HCT116 (cell line): ENCODE measurements at regions not wholly inside any gene's neighbourhood (a gene's known extent, or its start where the extent isn't known, plus 50 kb on each side); places are given as distances from the start of the nearest gene placed in this dataset.

ENCODE experiments used
- ATAC-seq: fragments of 200-7000 bp; cut with Tn5 transposase; 2 replicates; pipeline ENCODE4 v1.9.1; 2020; ENCODE audit warnings: mild to moderate bottlenecking, moderate library complexity
- BruUV-seq: library from RNA; stranded (reverse); fragments of 400-500 nt; replicated peaks from 2 replicates; lab custom pipeline; 2021; lab: Mats Ljungman, UMichigan
- CTCF ChIA-PET: fragments of 300-600 bp; sonication (Branson Sonifier 250); formaldehyde crosslinking; loops from one replicate; lab custom pipeline; 2021; ENCODE audit warnings: antibody characterized with exemption; lab: Charles Lee
- POLR2A ChIA-PET: fragments of 300-600, 350-600 bp; sonication (Branson Sonifier 250); formaldehyde crosslinking; loops from one replicate; lab custom pipeline; 2021; ENCODE audit warnings: antibody characterized with exemption; lab: Charles Lee
- RAD21 ChIA-PET, 2 experiments: fragments of 300-600 bp; sonication (Branson Sonifier 250); formaldehyde crosslinking; loops; one replicate each; lab custom pipeline; 2023; ENCODE audit warnings: low total read pairs in 2 of 2; ENCODE audit not compliant: uncharacterized antibody in 2 of 2, unreplicated experiment in 2 of 2, low non-redundant PET in 1 of 2; lab: Charles Lee
- DNase-seq: peaks from one replicate; pipeline ENCODE4 v3.0.0-alpha.2; 2010; ENCODE audit warnings: low read depth, low spot score
- H2AFZ ChIP-seq: fragments of 200-600 bp; shearing (Covaris generic), sonication (generic); 2 replicates; pipeline ENCODE4 v1.6.1; 2017; ENCODE audit warnings: low read depth, mixed run types, mixed read lengths, antibody characterized with exemption, low read length; ENCODE audit not compliant: poor library complexity, severe bottlenecking
- H3K27ac ChIP-seq: 2 replicates; pipeline ENCODE4 v1.5.1; 2012; ENCODE audit warnings: low read depth, low read length
- H3K27me3 ChIP-seq: fragments of 200-600 bp; sonication (generic); 2 replicates; pipeline ENCODE4 v1.6.1; 2016; ENCODE audit warnings: mixed run types, low read length, mixed read lengths; ENCODE audit not compliant: insufficient read depth
- H3K36me3 ChIP-seq, 2 experiments: fragments of 200-500 bp in 1 of 2; fragments of 200-600 bp in 1 of 2; sonication (Bioruptor generic) in 1 of 2; sonication (generic) in 1 of 2; 2 replicates each; pipeline versions ENCODE4 v1.5.1 to v1.6.1; 2014 to 2016; ENCODE audit warnings: low read length in 2 of 2, inconsistent platforms in 1 of 2, mixed read lengths in 1 of 2, mixed run types in 1 of 2; ENCODE audit not compliant: insufficient read depth in 2 of 2, control insufficient read depth in 1 of 2
- H3K4me1 ChIP-seq, 2 experiments: fragments of 200-600 bp in 1 of 2; sonication (generic) in 1 of 2; 2 replicates each; pipeline versions ENCODE4 v1.5.1 to v1.6.1; 2012 to 2017; ENCODE audit warnings: low read length in 2 of 2, inconsistent platforms in 1 of 2, mild to moderate bottlenecking in 1 of 2, mixed read lengths in 1 of 2, mixed run types in 1 of 2, moderate library complexity in 1 of 2; ENCODE audit not compliant: insufficient read depth in 2 of 2, control insufficient read depth in 1 of 2
- H3K4me2 ChIP-seq: fragments of 200-600 bp; sonication (generic); 2 replicates; pipeline ENCODE4 v1.6.1; 2017; ENCODE audit warnings: mixed run types, low read length, mixed read lengths
- H3K4me3 ChIP-seq, 2 experiments: fragments of 200-600 bp in 1 of 2; sonication (generic) in 1 of 2; replicated peaks in 1 of 2; 2 replicates each; pipeline ENCODE4 v1.5.1; 2011 to 2016; ENCODE audit warnings: low read length in 2 of 2, control low read depth in 1 of 2, low read depth in 1 of 2, mild to moderate bottlenecking in 1 of 2, mixed read lengths in 1 of 2, mixed run types in 1 of 2
- H3K79me2 ChIP-seq: fragments of 200-600 bp; sonication (generic); 2 replicates; pipeline ENCODE4 v1.6.1; 2017; ENCODE audit warnings: mild to moderate bottlenecking, mixed run types, low read length, moderate library complexity, mixed read lengths; ENCODE audit not compliant: insufficient read depth
- H3K9ac ChIP-seq: fragments of 200-600 bp; sonication (generic); 2 replicates; pipeline ENCODE4 v1.6.1; 2016; ENCODE audit warnings: low read length, mixed read lengths
- H3K9me2 ChIP-seq: fragments of 200-600 bp; sonication (generic), shearing (Covaris generic); 2 replicates; pipeline ENCODE4 v1.6.1; 2017; ENCODE audit warnings: mixed run types, mild to moderate bottlenecking, moderate library complexity; ENCODE audit not compliant: insufficient read depth
- H3K9me3 ChIP-seq, 2 experiments: fragments of 200-500 bp in 1 of 2; fragments of 200-600 bp in 1 of 2; sonication (Bioruptor generic) in 1 of 2; sonication (generic) in 1 of 2; 2 replicates each; pipeline ENCODE4 v1.6.1; 2014 to 2017; ENCODE audit warnings: low read length in 2 of 2, mixed read lengths in 2 of 2, inconsistent platforms in 1 of 2, low read depth in 1 of 2, mild to moderate bottlenecking in 1 of 2, mixed run types in 1 of 2, moderate library complexity in 1 of 2; ENCODE audit not compliant: control insufficient read depth in 1 of 2, insufficient read depth in 1 of 2
- H4K20me1 ChIP-seq: fragments of 200-600 bp; sonication (generic), shearing (Covaris generic); 2 replicates; pipeline ENCODE4 v1.6.1; 2017; ENCODE audit warnings: mixed run types, mild to moderate bottlenecking, moderate library complexity; ENCODE audit not compliant: insufficient read depth
- EGR1 ChIP-seq: IDR thresholded peaks from 2 replicates; pipeline ENCODE4 v1.6.1; 2012; ENCODE audit warnings: low read depth
- ELF1 ChIP-seq: IDR thresholded peaks from 2 replicates; pipeline ENCODE4 v1.6.1; 2012; ENCODE audit warnings: low read depth, borderline replicate concordance
- FOSL1 ChIP-seq: IDR thresholded peaks from 2 replicates; pipeline ENCODE4 v1.6.1; 2012; ENCODE audit warnings: low read depth
- POLR2A ChIP-seq: IDR thresholded peaks from 2 replicates; pipeline ENCODE4 v1.7.0; 2011; ENCODE audit warnings: borderline replicate concordance; ENCODE audit not compliant: insufficient read depth, insufficient read length; ENCODE audit errors: extremely low read depth
- POLR2AphosphoS5 ChIP-seq: IDR thresholded peaks from 2 replicates; pipeline ENCODE4 v1.6.1; 2011; ENCODE audit warnings: mild to moderate bottlenecking, low read depth, low read length, moderate library complexity
- RAD21 ChIP-seq: IDR thresholded peaks from 2 replicates; pipeline ENCODE4 v1.6.1; 2012; ENCODE audit warnings: low read depth, mild to moderate bottlenecking
- SRF ChIP-seq: IDR thresholded peaks from 2 replicates; pipeline ENCODE4 v1.6.1; 2012; ENCODE audit warnings: low read depth
- intact Hi-C: fragments of 100-400 bp; cut with micrococcal nuclease; formaldehyde crosslinking; loops from 2 replicates; pipeline ENCODE4 v1.10.0; 2022
- TF ChIP-seq, protein P1 (sequence below): IDR thresholded peaks from 2 replicates; pipeline ENCODE4 v1.6.1; 2012; ENCODE audit warnings: low read depth
- TF ChIP-seq, protein P2 (sequence below): IDR thresholded peaks from 2 replicates; pipeline ENCODE4 v1.6.1; 2012
- TF ChIP-seq, protein P3 (sequence below): IDR thresholded peaks from 2 replicates; pipeline ENCODE4 v1.6.1; 2011; ENCODE audit warnings: mild to moderate bottlenecking, low read length, moderate library complexity; ENCODE audit not compliant: insufficient replicate concordance; ENCODE audit errors: extremely low read depth

DNA sequence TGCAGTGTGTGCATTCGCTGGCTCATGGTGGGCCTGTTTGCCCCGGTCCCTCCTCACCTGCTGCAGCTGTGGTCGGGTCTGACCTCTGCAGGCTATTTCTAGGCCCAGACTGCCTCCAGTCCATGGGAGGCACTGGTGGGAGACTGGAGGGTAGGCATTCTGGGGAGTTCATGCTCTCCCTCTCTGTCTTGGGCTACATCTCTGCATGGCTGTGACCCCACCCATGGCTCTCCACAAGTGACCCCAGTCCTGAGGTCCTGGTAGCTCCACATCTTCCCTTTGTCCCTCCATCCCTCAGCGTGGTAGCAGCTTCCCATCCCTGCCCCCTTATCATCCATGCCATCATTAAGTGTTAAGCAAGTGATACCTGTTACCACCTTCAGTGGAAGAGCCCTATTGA, 107.8 kb upstream of the SEC14L1 start (continued):
- TF ChIP-seq, protein P1, sequence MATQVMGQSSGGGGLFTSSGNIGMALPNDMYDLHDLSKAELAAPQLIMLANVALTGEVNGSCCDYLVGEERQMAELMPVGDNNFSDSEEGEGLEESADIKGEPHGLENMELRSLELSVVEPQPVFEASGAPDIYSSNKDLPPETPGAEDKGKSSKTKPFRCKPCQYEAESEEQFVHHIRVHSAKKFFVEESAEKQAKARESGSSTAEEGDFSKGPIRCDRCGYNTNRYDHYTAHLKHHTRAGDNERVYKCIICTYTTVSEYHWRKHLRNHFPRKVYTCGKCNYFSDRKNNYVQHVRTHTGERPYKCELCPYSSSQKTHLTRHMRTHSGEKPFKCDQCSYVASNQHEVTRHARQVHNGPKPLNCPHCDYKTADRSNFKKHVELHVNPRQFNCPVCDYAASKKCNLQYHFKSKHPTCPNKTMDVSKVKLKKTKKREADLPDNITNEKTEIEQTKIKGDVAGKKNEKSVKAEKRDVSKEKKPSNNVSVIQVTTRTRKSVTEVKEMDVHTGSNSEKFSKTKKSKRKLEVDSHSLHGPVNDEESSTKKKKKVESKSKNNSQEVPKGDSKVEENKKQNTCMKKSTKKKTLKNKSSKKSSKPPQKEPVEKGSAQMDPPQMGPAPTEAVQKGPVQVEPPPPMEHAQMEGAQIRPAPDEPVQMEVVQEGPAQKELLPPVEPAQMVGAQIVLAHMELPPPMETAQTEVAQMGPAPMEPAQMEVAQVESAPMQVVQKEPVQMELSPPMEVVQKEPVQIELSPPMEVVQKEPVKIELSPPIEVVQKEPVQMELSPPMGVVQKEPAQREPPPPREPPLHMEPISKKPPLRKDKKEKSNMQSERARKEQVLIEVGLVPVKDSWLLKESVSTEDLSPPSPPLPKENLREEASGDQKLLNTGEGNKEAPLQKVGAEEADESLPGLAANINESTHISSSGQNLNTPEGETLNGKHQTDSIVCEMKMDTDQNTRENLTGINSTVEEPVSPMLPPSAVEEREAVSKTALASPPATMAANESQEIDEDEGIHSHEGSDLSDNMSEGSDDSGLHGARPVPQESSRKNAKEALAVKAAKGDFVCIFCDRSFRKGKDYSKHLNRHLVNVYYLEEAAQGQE: no peak
- TF ChIP-seq, protein P2, sequence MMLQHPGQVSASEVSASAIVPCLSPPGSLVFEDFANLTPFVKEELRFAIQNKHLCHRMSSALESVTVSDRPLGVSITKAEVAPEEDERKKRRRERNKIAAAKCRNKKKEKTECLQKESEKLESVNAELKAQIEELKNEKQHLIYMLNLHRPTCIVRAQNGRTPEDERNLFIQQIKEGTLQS: no peak
- TF ChIP-seq, protein P3, sequence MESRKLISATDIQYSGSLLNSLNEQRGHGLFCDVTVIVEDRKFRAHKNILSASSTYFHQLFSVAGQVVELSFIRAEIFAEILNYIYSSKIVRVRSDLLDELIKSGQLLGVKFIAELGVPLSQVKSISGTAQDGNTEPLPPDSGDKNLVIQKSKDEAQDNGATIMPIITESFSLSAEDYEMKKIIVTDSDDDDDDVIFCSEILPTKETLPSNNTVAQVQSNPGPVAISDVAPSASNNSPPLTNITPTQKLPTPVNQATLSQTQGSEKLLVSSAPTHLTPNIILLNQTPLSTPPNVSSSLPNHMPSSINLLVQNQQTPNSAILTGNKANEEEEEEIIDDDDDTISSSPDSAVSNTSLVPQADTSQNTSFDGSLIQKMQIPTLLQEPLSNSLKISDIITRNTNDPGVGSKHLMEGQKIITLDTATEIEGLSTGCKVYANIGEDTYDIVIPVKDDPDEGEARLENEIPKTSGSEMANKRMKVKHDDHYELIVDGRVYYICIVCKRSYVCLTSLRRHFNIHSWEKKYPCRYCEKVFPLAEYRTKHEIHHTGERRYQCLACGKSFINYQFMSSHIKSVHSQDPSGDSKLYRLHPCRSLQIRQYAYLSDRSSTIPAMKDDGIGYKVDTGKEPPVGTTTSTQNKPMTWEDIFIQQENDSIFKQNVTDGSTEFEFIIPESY: no peak
- TF ChIP-seq, all 23 proteins: peak for 0

DNA sequence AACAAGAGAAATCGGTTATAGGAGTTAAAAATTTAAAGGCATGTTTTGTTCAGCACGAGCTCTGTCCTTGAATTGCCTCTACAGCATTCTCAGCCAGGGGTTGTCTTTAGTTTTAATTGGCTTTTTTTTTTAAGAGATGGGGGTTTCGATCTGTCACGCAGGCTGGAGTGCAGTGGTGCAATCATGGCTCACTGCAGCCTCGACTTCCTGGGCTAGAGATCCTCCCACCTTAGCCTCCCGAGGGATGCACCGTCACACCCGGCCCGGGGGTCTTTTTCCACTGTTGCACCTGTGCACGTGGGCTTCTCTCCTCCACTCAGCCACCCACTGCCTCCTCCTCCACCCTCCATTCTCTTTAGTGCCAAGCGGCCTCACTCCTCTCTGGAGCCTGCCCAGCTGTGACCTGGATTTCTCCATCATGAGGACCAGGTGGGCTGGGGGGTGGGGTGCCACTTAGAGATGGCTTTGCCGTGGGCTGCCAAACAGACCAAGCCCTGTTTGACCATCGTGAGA, 106.8 kb upstream of the SEC14L1 start:
- H3K79me2 ChIP-seq: no peaks in the 10 kb centered on the region
- no peak overlapping the region for H3K4me3 ChIP-seq
- intact Hi-C loops: no loop called here
- TF ChIP-seq POLR2AphosphoS5 (no peak), ELF1 (no peak), EGR1 (no peak), FOSL1 (no peak), SRF (no peak), RAD21 (no peak), POLR2A (no peak)
- DNase-seq: no peak
- no peak overlapping the region for H3K27ac ChIP-seq
- peaks cover 7 to 9% of the 10 kb centered on the region in 2 experiments; a peak in 2 of 4 replicates for H3K9me3 ChIP-seq
- H4K20me1 ChIP-seq: no peaks in the 10 kb centered on the region
- BruUV-seq: no TSS peak
- H3K4me1 ChIP-seq: no peaks in the 10 kb centered on the region
- no peak overlapping the region for H3K4me2 ChIP-seq
- H3K27me3 ChIP-seq: no peaks in the 10 kb centered on the region; the same call in 1 of the 2 replicates
- no peaks in the 10 kb centered on the region for H3K36me3 ChIP-seq
- H3K9me2 ChIP-seq: no peaks in the 10 kb centered on the region
- ChIA-PET POLR2A (no interaction called here), CTCF (interaction anchor here (0.7 kb wide), 1 partner anchor 22 kb away, joined by 3 read pairs; no protein-coding TSS in a partner anchor), RAD21 (no interaction called here)
- no peak overlapping the region for H3K9ac ChIP-seq
- H2AFZ ChIP-seq: no peak overlapping the region
- no peak for ATAC-seq
